Osteoblast (primary cell): ENCODE measurements at regions not wholly inside any gene's neighbourhood (a gene's known extent, or its start where the extent isn't known, plus 50 kb on each side); places are given as distances from the start of the nearest gene placed in this dataset.
"Not testable (repeated sequence)": the region's sequence is repeated elsewhere in the genome, so short reads cannot be mapped to it uniquely, and the experiment has no call there.

ENCODE experiments used
- DNase-seq: peaks from one replicate; pipeline ENCODE4 v3.0.0; 2011; ENCODE audit warnings: low spot score, mixed read lengths; ENCODE audit not compliant: insufficient read length; ENCODE audit errors: missing footprints
- H2AFZ ChIP-seq: 2 replicates; pipeline ENCODE4 v1.6.0; 2011; ENCODE audit warnings: mild to moderate bottlenecking, low read length
- H3K27ac ChIP-seq: 2 replicates; pipeline ENCODE4 v1.5.1; 2011; ENCODE audit warnings: mild to moderate bottlenecking, low read depth, low read length, moderate library complexity
- H3K27me3 ChIP-seq: 2 replicates; pipeline ENCODE4 v1.6.0; 2012; ENCODE audit warnings: mild to moderate bottlenecking, control low read depth, inconsistent platforms, low read length, moderate library complexity; ENCODE audit not compliant: insufficient read depth
- H3K36me3 ChIP-seq: 2 replicates; pipeline ENCODE4 v1.5.1; 2011; ENCODE audit warnings: mild to moderate bottlenecking, low read length, control low read depth, moderate library complexity; ENCODE audit not compliant: insufficient read depth
- H3K4me1 ChIP-seq: 2 replicates; pipeline ENCODE4 v1.5.1; 2011; ENCODE audit warnings: mild to moderate bottlenecking, low read length, control low read depth, moderate library complexity; ENCODE audit not compliant: insufficient read depth
- H3K4me2 ChIP-seq: 2 replicates; pipeline ENCODE4 v1.6.0; 2011; ENCODE audit warnings: mild to moderate bottlenecking, low read length; ENCODE audit not compliant: insufficient read depth
- H3K4me3 ChIP-seq: fragments of 200-600 bp; sonication (generic); 3 replicates; pipeline ENCODE4 v1.5.1; 2012; ENCODE audit warnings: mild to moderate bottlenecking, low read length, inconsistent platforms; ENCODE audit not compliant: insufficient read depth
- H3K79me2 ChIP-seq: 2 replicates; pipeline ENCODE4 v1.6.0; 2012; ENCODE audit warnings: mild to moderate bottlenecking, low read length, control low read depth, inconsistent platforms; ENCODE audit not compliant: insufficient read depth
- H3K9me3 ChIP-seq: 2 replicates; pipeline ENCODE4 v1.5.1; 2011; ENCODE audit warnings: low read depth, low read length, control low read depth
- H4K20me1 ChIP-seq: 2 replicates; pipeline ENCODE4 v1.6.0; 2012; ENCODE audit warnings: mild to moderate bottlenecking, low read length, control low read depth; ENCODE audit not compliant: insufficient read depth
- CTCF ChIP-seq: IDR thresholded peaks from 2 replicates; pipeline ENCODE4 v1.5.1; 2011; ENCODE audit warnings: mild to moderate bottlenecking, low read depth, low read length, moderate library complexity; ENCODE audit errors: extremely low read depth

DNA sequence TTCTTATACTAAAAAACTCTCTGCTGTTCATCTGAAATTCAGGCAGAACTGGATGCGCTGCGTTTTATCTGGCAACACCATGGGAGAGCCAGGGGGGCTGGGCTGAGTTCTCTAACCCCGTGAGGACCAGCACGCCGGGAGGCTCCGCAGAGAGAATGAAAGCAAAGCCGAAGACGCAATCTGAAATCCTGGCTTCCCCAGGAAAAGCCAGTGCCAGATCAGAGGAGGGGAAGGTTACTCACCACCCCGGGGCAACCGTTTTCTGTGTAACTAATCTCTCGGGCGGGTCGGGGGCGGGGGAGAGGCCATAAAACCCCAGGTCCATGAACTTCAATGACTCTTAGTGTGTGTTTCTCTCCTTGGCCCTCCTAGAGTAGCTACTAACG lies 99.4 kb downstream of the SHANK2 start:
- Histone ChIP-seq H3K79me2 (no peaks in the 10 kb centered on the region), H3K4me1 (no peaks in the 10 kb centered on the region), H2AFZ (no peak overlapping the region), H3K4me3 (peak overlapping the region; percentile 63), H3K9me3 (no peaks in the 10 kb centered on the region), H3K27ac (no peak overlapping the region), H4K20me1 (no peaks in the 10 kb centered on the region), H3K4me2 (peak overlapping the region; percentile 77), H3K36me3 (no peaks in the 10 kb centered on the region), H3K27me3 (peaks cover 4% of the 10 kb centered on the region)
- TF ChIP-seq CTCF = no peak
- DNase-seq = peak; percentile 90

GRCh38 chr11:71152312-71153004 lies 99.9 kb downstream of the SHANK2 start:
- peak overlapping the region; percentile 63 for H3K4me3 ChIP-seq
- peak overlapping the region; percentile 77 for H3K4me2 ChIP-seq
- not testable (repeated sequence) for H3K9me3 ChIP-seq, H4K20me1 ChIP-seq, H3K36me3 ChIP-seq, H3K4me1 ChIP-seq, H2AFZ ChIP-seq, H3K27ac ChIP-seq, H3K79me2 ChIP-seq, H3K27me3 ChIP-seq, DNase-seq

- TF ChIP-seq CTCF = no peak
- H4K20me1 ChIP-seq = no peaks in the 10 kb centered on the region
- peaks cover 4% of the 10 kb centered on the region for H3K27me3 ChIP-seq
- no peaks in the 10 kb centered on the region for H3K79me2 ChIP-seq
- H3K4me3 ChIP-seq = no peak overlapping the region
- no peak overlapping the region for H3K27ac ChIP-seq
- no peak overlapping the region for H3K4me2 ChIP-seq
- no peaks in the 10 kb centered on the region for H3K9me3 ChIP-seq
- H2AFZ ChIP-seq = no peak overlapping the region
- no peaks in the 10 kb centered on the region for H3K4me1 ChIP-seq
- no peak for DNase-seq
- no peaks in the 10 kb centered on the region for H3K36me3 ChIP-seq
These were observed 100.8 kb downstream of the SHANK2 start for GRCh38 chr11:71151561-71151960.

DNA sequence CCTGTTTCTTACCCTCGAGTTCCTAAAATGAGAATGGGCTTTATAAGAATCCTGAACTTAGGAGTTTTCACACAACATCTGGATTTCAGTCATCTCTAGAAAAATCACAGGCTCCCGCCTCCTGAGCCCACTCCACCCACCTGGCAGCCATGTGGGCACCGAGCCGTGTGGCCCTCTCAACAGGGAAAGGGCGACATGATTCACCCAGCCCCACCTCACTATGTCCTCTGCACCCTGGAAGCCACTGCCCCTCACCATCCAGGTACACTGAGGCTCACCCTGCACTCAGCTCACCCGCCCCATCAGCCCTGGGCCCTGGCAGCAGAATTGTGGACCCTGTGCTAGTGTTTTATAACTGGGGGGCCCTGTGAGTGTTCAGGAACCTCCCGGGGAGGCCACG lies 101.5 kb downstream of the SHANK2 start:
- Histone ChIP-seq H3K27me3 (peaks cover 4% of the 10 kb centered on the region), H3K4me2 (no peak overlapping the region), H3K4me1 (no peaks in the 10 kb centered on the region), H3K36me3 (no peaks in the 10 kb centered on the region), H3K27ac (no peak overlapping the region), H4K20me1 (no peaks in the 10 kb centered on the region), H2AFZ (no peak overlapping the region), H3K9me3 (no peaks in the 10 kb centered on the region), H3K79me2 (no peaks in the 10 kb centered on the region), H3K4me3 (no peak overlapping the region)
- DNase-seq = no peak
- no peak for TF ChIP-seq CTCF
